GM21423 (cell line): ENCODE measurements at regions not wholly inside any gene's neighbourhood (a gene's known extent, or its start where the extent isn't known, plus 50 kb on each side); places are given as distances from the start of the nearest gene placed in this dataset.

ENCODE experiments used
- ATAC-seq: cut with Tn5 transposase; IDR thresholded peaks from one replicate; pipeline ENCODE4 v1.9.1; 2021; ENCODE audit warnings: mild to moderate bottlenecking, moderate library complexity; ENCODE audit not compliant: unreplicated experiment

GRCh38 chr7:93016681-93017381 lies 100.9 kb downstream of the SAMD9 start:
- no peak for ATAC-seq

GRCh38 chr7:93015779-93016481 lies 101.8 kb downstream of the SAMD9 start:
- ATAC-seq, result no peak

- no peak for ATAC-seq
Measured at GRCh38 chr7:93015101-93015778, 102.5 kb downstream of the SAMD9 start.

- ATAC-seq, result no peak
Measured at GRCh38 chr7:93014410-93014809, 103.4 kb downstream of the SAMD9 start.

GRCh38 chr7:93013446-93014061 lies 104.2 kb downstream of the SAMD9 start:
- no peak for ATAC-seq

- no peak for ATAC-seq
Measured at GRCh38 chr7:93011351-93012294, 106.2 kb downstream of the SAMD9 start.

GRCh38 chr7:93008833-93009232 lies 108.9 kb downstream of the SAMD9 start:
- no peak for ATAC-seq

GRCh38 chr7:93006480-93007095 lies 111.2 kb downstream of the SAMD9 start:
- no peak for ATAC-seq

- no peak for ATAC-seq
Measured at GRCh38 chr7:93004906-93005305, 112.9 kb downstream of the SAMD9 start.

GRCh38 chr7:92997719-92998118 lies 120.1 kb downstream of the SAMD9 start:
- ATAC-seq, result no peak

- no peak for ATAC-seq
Measured at GRCh38 chr7:92997152-92997551, 120.6 kb downstream of the SAMD9 start.

- ATAC-seq, result no peak
Measured at GRCh38 chr7:92994901-92995300, 122.9 kb downstream of the SAMD9 start.

GRCh38 chr7:92992932-92993331 lies 124.8 kb downstream of the SAMD9 start:
- no peak for ATAC-seq

GRCh38 chr7:92992483-92992882 lies 125.3 kb downstream of the SAMD9 start:
- no peak for ATAC-seq

- ATAC-seq, result no peak
Measured at GRCh38 chr7:92991190-92991589, 126.6 kb downstream of the SAMD9 start.

- ATAC-seq, result no peak
Measured at GRCh38 chr7:92988941-92989545, 128.7 kb downstream of the SAMD9 start.

GRCh38 chr7:92988051-92988450 lies 129.7 kb downstream of the SAMD9 start:
- ATAC-seq, result no peak

GRCh38 chr7:92987538-92987937 lies 130.2 kb downstream of the SAMD9 start:
- no peak for ATAC-seq

GRCh38 chr7:92987095-92987494 lies 130.7 kb downstream of the SAMD9 start:
- no peak for ATAC-seq

GRCh38 chr7:92982928-92983327 lies 134.9 kb downstream of the SAMD9 start:
- no peak for ATAC-seq
